ENCODE measurements at regions not wholly inside any gene's neighbourhood (a gene's known extent, or its start where the extent isn't known, plus 50 kb on each side); places are given as distances from the start of the nearest gene placed in this dataset.

DNA sequence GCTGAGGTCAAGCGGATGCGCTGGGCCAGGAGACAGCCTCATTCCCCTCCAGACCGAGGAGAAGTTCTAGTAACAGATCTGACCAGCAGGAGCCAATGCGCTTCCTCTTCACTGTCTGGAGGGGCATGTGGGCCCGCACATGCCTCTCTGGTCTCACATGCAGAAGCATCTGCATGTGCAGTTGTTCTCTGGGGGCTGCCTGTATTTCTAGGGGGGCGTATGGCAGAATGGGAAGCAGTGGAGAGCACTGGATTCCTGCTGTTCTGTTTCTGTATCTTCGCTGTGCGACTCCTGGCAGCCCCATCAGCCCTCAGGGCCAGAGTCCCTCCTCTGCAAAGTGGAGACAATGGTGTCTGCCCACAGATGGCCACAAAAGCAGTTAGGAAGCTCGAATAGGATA lies 170.4 kb upstream of the IQSEC1 start:
- no peak overlapping the region for H3K27ac ChIP-seq (ENCODE audit: insufficient read depth, low read length)
- H4K8ac ChIP-seq (ENCODE audit: low read depth in 2 of 2, low read length in 2 of 2): no peak overlapping the region
- H4K20me1 ChIP-seq (ENCODE audit: insufficient read depth, low read length): no peaks in the 10 kb centered on the region
- no peak overlapping the region for H3K14ac ChIP-seq (replicated peaks; ENCODE audit: low read depth, low read length)
- no peak overlapping the region for H3K4me2 ChIP-seq (ENCODE audit: low read depth, low read length)
- H3K4me1 ChIP-seq (ENCODE audit: control insufficient read depth, insufficient read depth, low read length): no peaks in the 10 kb centered on the region
- intact Hi-C loops (cut with micrococcal nuclease) (no loop called here), dilution Hi-C loops (cut with HindIII; ENCODE audit: low sequenced_read_pairs, unreplicated experiment) (no loop called here), in situ Hi-C loops (cut with MboI; ENCODE audit: low sequenced_read_pairs) (no loop called here)
- no peak overlapping the region for H2BK120ac ChIP-seq (ENCODE audit: low read depth, low read length)
- H3K23ac ChIP-seq (ENCODE audit: low read depth, low read length): no peak overlapping the region
- H3K56ac ChIP-seq (ENCODE audit: extremely low read depth, insufficient read depth, low read length): no peak overlapping the region
- peaks cover 9% of the 10 kb centered on the region for H3K27me3 ChIP-seq (ENCODE audit: control insufficient read depth, insufficient read depth, low read length)
- no peak overlapping the region for H2AK5ac ChIP-seq (ENCODE audit: low read depth, low read length)
- H2BK20ac ChIP-seq (ENCODE audit: low read depth, low read length): no peak overlapping the region
- H3K4ac ChIP-seq (ENCODE audit: low read depth, low read length): no peak overlapping the region
- no peaks in the 10 kb centered on the region for H3K79me1 ChIP-seq (ENCODE audit: low read depth in 1 of 2, low read length in 2 of 2)
- H2AFZ ChIP-seq (replicated peaks; ENCODE audit: low read length, poor library complexity): peak overlapping the region; percentile 51
- DNase-seq (no peak), ATAC-seq (ENCODE audit: low read depth) (no peak)
- H2BK15ac ChIP-seq (ENCODE audit: low read depth, low read length): no peak overlapping the region
- no TSS peak for BruUV-seq (replicated peaks)
- H3K9me1 ChIP-seq (ENCODE audit: insufficient read depth, low read length): no peaks in the 10 kb centered on the region
- no peak overlapping the region for H4K5ac ChIP-seq (ENCODE audit: low read depth, low read length)
- H3K36me3 ChIP-seq (ENCODE audit: control insufficient read depth, insufficient read depth, low read length): no peaks in the 10 kb centered on the region
- H3K4me3 ChIP-seq (ENCODE audit: insufficient read depth, low read depth, low read length): no peak overlapping the region
- H3K18ac ChIP-seq (ENCODE audit: low read depth, low read length): no peak overlapping the region
- TF ChIP-seq MAZ (IDR thresholded peaks at IDR 0.05; ENCODE audit: borderline replicate concordance, low read depth, low read length) (no peak), SMC3 (IDR thresholded peaks at IDR 0.05; ENCODE audit: low read depth, low read length) (no peak), CEBPB (IDR thresholded peaks at IDR 0.05; ENCODE audit: low read depth, low read length) (no peak), MAFK (IDR thresholded peaks at IDR 0.05; ENCODE audit: low read depth, low read length) (no peak), RCOR1 (IDR thresholded peaks at IDR 0.05; ENCODE audit: insufficient replicate concordance, low read length) (no peak), FOS (IDR thresholded peaks at IDR 0.05; ENCODE audit: low read depth, low read length) (no peak), RAD21 (IDR thresholded peaks at IDR 0.05; ENCODE audit: low read length) (no peak), RFX5 (IDR thresholded peaks at IDR 0.05; ENCODE audit: low read depth, low read length) (no peak), BHLHE40 (IDR thresholded peaks at IDR 0.05; ENCODE audit: low read depth, low read length) (no peak), POLR2A (IDR thresholded peaks at IDR 0.05; ENCODE audit: low read depth, low read length) (no peak), CHD1 (IDR thresholded peaks at IDR 0.05; ENCODE audit: low read depth, low read length) (no peak)
- TF ChIP-seq, protein P1, sequence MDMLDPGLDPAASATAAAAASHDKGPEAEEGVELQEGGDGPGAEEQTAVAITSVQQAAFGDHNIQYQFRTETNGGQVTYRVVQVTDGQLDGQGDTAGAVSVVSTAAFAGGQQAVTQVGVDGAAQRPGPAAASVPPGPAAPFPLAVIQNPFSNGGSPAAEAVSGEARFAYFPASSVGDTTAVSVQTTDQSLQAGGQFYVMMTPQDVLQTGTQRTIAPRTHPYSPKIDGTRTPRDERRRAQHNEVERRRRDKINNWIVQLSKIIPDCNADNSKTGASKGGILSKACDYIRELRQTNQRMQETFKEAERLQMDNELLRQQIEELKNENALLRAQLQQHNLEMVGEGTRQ (IDR thresholded peaks at IDR 0.05; ENCODE audit: low read depth, low read length): no peak
- TF ChIP-seq, protein P2, sequence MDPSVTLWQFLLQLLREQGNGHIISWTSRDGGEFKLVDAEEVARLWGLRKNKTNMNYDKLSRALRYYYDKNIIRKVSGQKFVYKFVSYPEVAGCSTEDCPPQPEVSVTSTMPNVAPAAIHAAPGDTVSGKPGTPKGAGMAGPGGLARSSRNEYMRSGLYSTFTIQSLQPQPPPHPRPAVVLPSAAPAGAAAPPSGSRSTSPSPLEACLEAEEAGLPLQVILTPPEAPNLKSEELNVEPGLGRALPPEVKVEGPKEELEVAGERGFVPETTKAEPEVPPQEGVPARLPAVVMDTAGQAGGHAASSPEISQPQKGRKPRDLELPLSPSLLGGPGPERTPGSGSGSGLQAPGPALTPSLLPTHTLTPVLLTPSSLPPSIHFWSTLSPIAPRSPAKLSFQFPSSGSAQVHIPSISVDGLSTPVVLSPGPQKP (IDR thresholded peaks at IDR 0.05; ENCODE audit: borderline replicate concordance, low read depth, low read length): no peak
- no peak overlapping the region for H4K91ac ChIP-seq (ENCODE audit: insufficient read depth, low read depth, low read length)
- CTCF ChIA-PET: no interaction called here
- POLR2A ChIA-PET (ENCODE audit: unreplicated experiment): no interaction called here
- WGBS, 2 experiments (ENCODE audit: extremely low coverage in 2 of 2, insufficient read length in 1 of 2): 44% methylated on average over 3 of the region's 9 CpGs; no CpG with 5 or more reads in 1 of the 2 experiments
- H2BK5ac ChIP-seq (ENCODE audit: low read depth, low read length, poor library complexity, severe bottlenecking): no peak overlapping the region
- H3K9me3 ChIP-seq (ENCODE audit: control insufficient read depth, insufficient read depth, low read length): no peaks in the 10 kb centered on the region
- no peak overlapping the region for H3K9ac ChIP-seq (ENCODE audit: low read depth, low read length)
- H2AK9ac ChIP-seq (replicated peaks; ENCODE audit: low read depth, low read length, poor library complexity): no peak overlapping the region
